ENCODE measurements at regions not wholly inside any gene's neighbourhood (a gene's known extent, or its start where the extent isn't known, plus 50 kb on each side); places are given as distances from the start of the nearest gene placed in this dataset.

DNA sequence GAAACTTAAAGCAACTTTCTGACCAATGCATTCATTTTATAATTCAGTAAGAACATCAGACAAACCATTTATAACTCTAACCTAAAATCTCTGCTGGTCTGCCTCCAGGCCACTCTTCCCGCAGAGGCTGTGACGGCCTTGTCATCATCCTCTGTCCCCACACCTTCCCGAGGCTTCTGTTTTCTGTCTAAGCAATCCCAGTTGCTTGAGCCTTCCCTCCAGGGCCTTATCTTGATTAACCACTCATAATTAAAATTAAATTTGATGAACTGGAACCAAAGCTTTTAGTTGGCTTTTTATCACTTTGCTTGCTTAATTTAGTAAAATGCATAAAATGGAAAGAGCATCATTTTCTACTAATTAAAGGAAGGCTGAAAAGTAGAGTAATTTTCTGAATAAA lies 312.4 kb downstream of the DIRAS2 start:
- H3K27ac ChIP-seq (ENCODE audit: low read depth in 1 of 2, low read length in 2 of 2): no peak overlapping the region
- H4K20me1 ChIP-seq (ENCODE audit: insufficient read depth, low read length): no peaks in the 10 kb centered on the region
- DNase-seq: no peak
- intact Hi-C loops (cut with micrococcal nuclease): no loop called here
- H3K9me3 Mint-ChIP-seq: peaks cover 0 to 2% (median 0%) of the 10 kb centered on the region in 7 donors
- TF ChIP-seq, protein P1, sequence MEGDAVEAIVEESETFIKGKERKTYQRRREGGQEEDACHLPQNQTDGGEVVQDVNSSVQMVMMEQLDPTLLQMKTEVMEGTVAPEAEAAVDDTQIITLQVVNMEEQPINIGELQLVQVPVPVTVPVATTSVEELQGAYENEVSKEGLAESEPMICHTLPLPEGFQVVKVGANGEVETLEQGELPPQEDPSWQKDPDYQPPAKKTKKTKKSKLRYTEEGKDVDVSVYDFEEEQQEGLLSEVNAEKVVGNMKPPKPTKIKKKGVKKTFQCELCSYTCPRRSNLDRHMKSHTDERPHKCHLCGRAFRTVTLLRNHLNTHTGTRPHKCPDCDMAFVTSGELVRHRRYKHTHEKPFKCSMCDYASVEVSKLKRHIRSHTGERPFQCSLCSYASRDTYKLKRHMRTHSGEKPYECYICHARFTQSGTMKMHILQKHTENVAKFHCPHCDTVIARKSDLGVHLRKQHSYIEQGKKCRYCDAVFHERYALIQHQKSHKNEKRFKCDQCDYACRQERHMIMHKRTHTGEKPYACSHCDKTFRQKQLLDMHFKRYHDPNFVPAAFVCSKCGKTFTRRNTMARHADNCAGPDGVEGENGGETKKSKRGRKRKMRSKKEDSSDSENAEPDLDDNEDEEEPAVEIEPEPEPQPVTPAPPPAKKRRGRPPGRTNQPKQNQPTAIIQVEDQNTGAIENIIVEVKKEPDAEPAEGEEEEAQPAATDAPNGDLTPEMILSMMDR (IDR thresholded peaks at IDR 0.05): no peak
- H3K4me3 Mint-ChIP-seq: no peak overlapping the region
- H3K9ac ChIP-seq (ENCODE audit: insufficient read depth, low read length, poor library complexity, severe bottlenecking): no peak overlapping the region
- no peak overlapping the region for H2AFZ ChIP-seq (ENCODE audit: insufficient read depth, low read depth, low read length, poor library complexity, severe bottlenecking)
- H3K36me3 Mint-ChIP-seq: no peaks in the 10 kb centered on the region
- H3K9me3 ChIP-seq (replicated peaks in 1 of 2; ENCODE audit: control insufficient read depth in 1 of 2, insufficient read depth in 1 of 2, low read length in 2 of 2): no peaks in the 10 kb centered on the region
- no peaks in the 10 kb centered on the region for H3K36me3 ChIP-seq (replicated peaks in 1 of 2; ENCODE audit: control insufficient read depth in 1 of 2, insufficient read depth in 2 of 2, low read length in 2 of 2)
- no peak overlapping the region for H3K27ac Mint-ChIP-seq
- no peaks in the 10 kb centered on the region for H3K4me1 Mint-ChIP-seq
- no peak overlapping the region for H3K4me2 ChIP-seq (replicated peaks; ENCODE audit: extremely low read depth, low read length, poor library complexity, severe bottlenecking)
- peaks cover 4 to 22% (median 8%) of the 10 kb centered on the region in 3 donors for H3K27me3 Mint-ChIP-seq (ENCODE audit: low read depth in 3 of 3)
- H3K4me1 ChIP-seq (ENCODE audit: control insufficient read depth in 1 of 2, insufficient read depth in 2 of 2, low read length in 2 of 2): no peaks in the 10 kb centered on the region
- H3K27me3 ChIP-seq (ENCODE audit: control insufficient read depth in 2 of 2, insufficient read depth in 2 of 2, low read length in 2 of 2): peaks cover 2 to 6% of the 10 kb centered on the region in 2 donors
- WGBS (ENCODE audit: insufficient coverage): 66% methylated on average over 2 of the region's 3 CpGs
- no peak overlapping the region for H3K4me3 ChIP-seq (replicated peaks in 1 of 3; ENCODE audit: low read depth in 2 of 3, low read length in 3 of 3)
- no peaks in the 10 kb centered on the region for H3K79me2 ChIP-seq (ENCODE audit: insufficient read depth, low read length)

GRCh38 chr9:90331826-90332575 lies 310.6 kb downstream of the DIRAS2 start:
- Histone ChIP-seq H2AFZ (ENCODE audit: insufficient read depth, low read depth, low read length, poor library complexity, severe bottlenecking) (no peak overlapping the region), H3K27me3 (ENCODE audit: control insufficient read depth in 2 of 2, insufficient read depth in 2 of 2, low read length in 2 of 2) (peaks cover 2 to 8% of the 10 kb centered on the region in 2 donors), H3K4me3 (replicated peaks in 1 of 3; ENCODE audit: low read depth in 2 of 3, low read length in 3 of 3) (no peak overlapping the region), H3K4me2 (replicated peaks; ENCODE audit: extremely low read depth, low read length, poor library complexity, severe bottlenecking) (no peak overlapping the region), H3K79me2 (ENCODE audit: insufficient read depth, low read length) (no peaks in the 10 kb centered on the region), H4K20me1 (ENCODE audit: insufficient read depth, low read length) (no peaks in the 10 kb centered on the region), H3K9ac (ENCODE audit: insufficient read depth, low read length, poor library complexity, severe bottlenecking) (no peak overlapping the region), H3K36me3 (replicated peaks in 1 of 2; ENCODE audit: control insufficient read depth in 1 of 2, insufficient read depth in 2 of 2, low read length in 2 of 2) (no peaks in the 10 kb centered on the region), H3K27ac (ENCODE audit: low read depth in 1 of 2, low read length in 2 of 2) (no peak overlapping the region), H3K9me3 (replicated peaks in 1 of 2; ENCODE audit: control insufficient read depth in 1 of 2, insufficient read depth in 1 of 2, low read length in 2 of 2) (no peaks in the 10 kb centered on the region), H3K4me1 (ENCODE audit: control insufficient read depth in 1 of 2, insufficient read depth in 2 of 2, low read length in 2 of 2) (no peaks in the 10 kb centered on the region)
- Mint-ChIP-seq H3K4me3 (peak overlapping the region in 1 of 2 donors; percentile 13), H3K27ac (no peak overlapping the region), H3K9me3 (peaks cover 0 to 2% (median 0%) of the 10 kb centered on the region in 7 donors), H3K4me1 (no peaks in the 10 kb centered on the region), H3K36me3 (no peaks in the 10 kb centered on the region), H3K27me3 (ENCODE audit: low read depth in 3 of 3) (peaks cover 1 to 22% (median 8%) of the 10 kb centered on the region in 3 donors)
- intact Hi-C loops (cut with micrococcal nuclease): no loop called here
- TF ChIP-seq, protein P1 (IDR thresholded peaks at IDR 0.05): no peak
- DNase-seq: no peak
- 60% methylated on average over 2 of the region's 8 CpGs for WGBS (ENCODE audit: insufficient coverage)
